OCI-LY7 (cell line): ENCODE measurements at regions not wholly inside any gene's neighbourhood (a gene's known extent, or its start where the extent isn't known, plus 50 kb on each side); places are given as distances from the start of the nearest gene placed in this dataset.
"Not testable (repeated sequence)": the region's sequence is repeated elsewhere in the genome, so short reads cannot be mapped to it uniquely, and the experiment has no call there.

Experiments
- BruUV-seq: library from RNA; stranded (reverse); fragments of 400-500 nt; replicated peaks from 2 replicates; lab custom pipeline; 2021; lab: Mats Ljungman, UMichigan
- CTCF ChIA-PET: fragments of 300-600 bp; sonication (Branson Sonifier 250); formaldehyde crosslinking; loops from one replicate; lab custom pipeline; 2022; ENCODE audit warnings: antibody characterized with exemption; ENCODE audit not compliant: unreplicated experiment; lab: Charles Lee
- POLR2A ChIA-PET: fragments of 300-600 bp; sonication (Branson Sonifier 250); formaldehyde crosslinking; loops from one replicate; lab custom pipeline; 2022; ENCODE audit warnings: antibody characterized with exemption; lab: Charles Lee
- DNase-seq: peaks from one replicate; pipeline ENCODE4 v3.0.0-alpha.2; 2015; ENCODE audit warnings: low spot score
- H2AFZ ChIP-seq: fragments of 200-600 bp; sonication (generic), shearing (Covaris generic); 2 replicates; pipeline ENCODE4 v1.6.1; 2014; ENCODE audit warnings: mild to moderate bottlenecking, antibody characterized with exemption, low read length, moderate library complexity
- H3K27ac ChIP-seq: fragments of 200-600 bp; sonication (generic); 2 replicates; pipeline ENCODE4 v1.5.1; 2014; ENCODE audit warnings: mixed run types, low read depth, mild to moderate bottlenecking, moderate library complexity, low read length, inconsistent platforms; ENCODE audit not compliant: poor library complexity, severe bottlenecking
- H3K36me3 ChIP-seq: fragments of 200-600 bp; sonication (generic); 2 replicates; pipeline ENCODE4 v1.6.1; 2014; ENCODE audit warnings: mild to moderate bottlenecking, antibody characterized with exemption, low read length, moderate library complexity, mixed read lengths; ENCODE audit not compliant: insufficient read depth
- H3K4me1 ChIP-seq: fragments of 200-600 bp; sonication (generic); 2 replicates; pipeline ENCODE4 v1.5.1; 2014; ENCODE audit warnings: mild to moderate bottlenecking, low read length; ENCODE audit not compliant: insufficient read depth, poor library complexity, severe bottlenecking
- H3K4me2 ChIP-seq: fragments of 200-600 bp; sonication (generic); 2 replicates; pipeline ENCODE4 v1.6.1; 2014; ENCODE audit warnings: mild to moderate bottlenecking, low read length
- H3K4me3 ChIP-seq: fragments of 200-600 bp; sonication (generic); 2 replicates; pipeline ENCODE4 v1.5.1; 2014; ENCODE audit warnings: mild to moderate bottlenecking, low read depth, low read length; ENCODE audit not compliant: poor library complexity, severe bottlenecking
- H3K79me2 ChIP-seq: fragments of 200-600 bp; sonication (generic); 2 replicates; pipeline ENCODE4 v1.6.1; 2016; ENCODE audit warnings: low read depth, mild to moderate bottlenecking, low read length, moderate library complexity, mixed read lengths; ENCODE audit not compliant: insufficient read depth
- H3K9me2 ChIP-seq: fragments of 200-600 bp; sonication (generic); 2 replicates; pipeline ENCODE4 v1.6.1; 2016; ENCODE audit warnings: mild to moderate bottlenecking, low read length, mixed read lengths; ENCODE audit not compliant: insufficient read depth
- H3K9me3 ChIP-seq: fragments of 200-600 bp; sonication (generic); 2 replicates; pipeline ENCODE4 v1.6.1; 2014; ENCODE audit warnings: mild to moderate bottlenecking, mixed run types, low read length, mixed read lengths
- H4K20me1 ChIP-seq: fragments of 200-600 bp; sonication (generic); 2 replicates; pipeline ENCODE4 v1.6.1; 2014; ENCODE audit warnings: mild to moderate bottlenecking, antibody characterized with exemption, low read length, moderate library complexity, mixed read lengths; ENCODE audit not compliant: insufficient read depth
- EZH2phosphoT487 ChIP-seq: fragments of 200-600 bp; sonication (generic); IDR thresholded peaks from 2 replicates; pipeline ENCODE4 v1.6.1; 2018; ENCODE audit warnings: low read depth, borderline replicate concordance, mild to moderate bottlenecking, mixed run types, antibody characterized with exemption, low read length, moderate library complexity, mixed read lengths
- intact Hi-C: fragments of 100-400 bp; cut with micrococcal nuclease; formaldehyde crosslinking; loops from one replicate; pipeline ENCODE4 v1.10.0; 2022; ENCODE audit not compliant: unreplicated experiment
- TF ChIP-seq, protein P1 (sequence below): fragments of 200-600 bp; sonication (generic); conservative IDR thresholded peaks from 2 replicates; pipeline ENCODE4 v1.5.1; 2014; ENCODE audit warnings: mild to moderate bottlenecking, antibody characterized with exemption, low read length, moderate library complexity, mixed read lengths

DNA sequence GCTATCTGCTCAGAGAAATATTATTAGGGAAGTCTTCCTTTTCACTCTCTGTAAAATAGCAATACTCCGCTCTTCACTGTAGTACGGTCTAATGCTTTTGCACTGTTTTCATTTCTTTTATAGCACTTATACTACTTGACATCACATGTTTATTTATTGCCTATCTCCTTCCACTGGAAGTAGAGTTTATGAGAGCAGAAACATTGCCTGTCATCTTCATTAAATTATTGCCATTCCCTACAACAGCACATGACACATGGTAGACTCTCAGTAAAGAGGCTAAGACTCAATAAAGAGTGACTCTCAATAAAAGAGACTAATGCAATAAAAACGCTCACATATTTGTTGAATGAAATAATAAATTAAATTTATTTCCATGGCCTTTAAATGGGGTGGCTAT lies 241.3 kb upstream of the MAGEC2 start:
- no peak for DNase-seq
- Histone ChIP-seq H3K4me3 (no peak overlapping the region), H3K4me1 (no peaks in the 10 kb centered on the region), H3K36me3 (no peaks in the 10 kb centered on the region), H2AFZ (no peak overlapping the region), H3K79me2 (no peaks in the 10 kb centered on the region), H4K20me1 (no peaks in the 10 kb centered on the region), H3K27ac (no peak overlapping the region), H3K9me2 (no peaks in the 10 kb centered on the region), H3K4me2 (no peak overlapping the region), H3K9me3 (no peaks in the 10 kb centered on the region)
- ChIA-PET POLR2A (no interaction called here), CTCF (no interaction called here)
- TF ChIP-seq EZH2phosphoT487, result no peak
- TF ChIP-seq, protein P1, sequence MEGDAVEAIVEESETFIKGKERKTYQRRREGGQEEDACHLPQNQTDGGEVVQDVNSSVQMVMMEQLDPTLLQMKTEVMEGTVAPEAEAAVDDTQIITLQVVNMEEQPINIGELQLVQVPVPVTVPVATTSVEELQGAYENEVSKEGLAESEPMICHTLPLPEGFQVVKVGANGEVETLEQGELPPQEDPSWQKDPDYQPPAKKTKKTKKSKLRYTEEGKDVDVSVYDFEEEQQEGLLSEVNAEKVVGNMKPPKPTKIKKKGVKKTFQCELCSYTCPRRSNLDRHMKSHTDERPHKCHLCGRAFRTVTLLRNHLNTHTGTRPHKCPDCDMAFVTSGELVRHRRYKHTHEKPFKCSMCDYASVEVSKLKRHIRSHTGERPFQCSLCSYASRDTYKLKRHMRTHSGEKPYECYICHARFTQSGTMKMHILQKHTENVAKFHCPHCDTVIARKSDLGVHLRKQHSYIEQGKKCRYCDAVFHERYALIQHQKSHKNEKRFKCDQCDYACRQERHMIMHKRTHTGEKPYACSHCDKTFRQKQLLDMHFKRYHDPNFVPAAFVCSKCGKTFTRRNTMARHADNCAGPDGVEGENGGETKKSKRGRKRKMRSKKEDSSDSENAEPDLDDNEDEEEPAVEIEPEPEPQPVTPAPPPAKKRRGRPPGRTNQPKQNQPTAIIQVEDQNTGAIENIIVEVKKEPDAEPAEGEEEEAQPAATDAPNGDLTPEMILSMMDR, result no peak
- no TSS peak for BruUV-seq
- intact Hi-C loops, result no loop called here

DNA sequence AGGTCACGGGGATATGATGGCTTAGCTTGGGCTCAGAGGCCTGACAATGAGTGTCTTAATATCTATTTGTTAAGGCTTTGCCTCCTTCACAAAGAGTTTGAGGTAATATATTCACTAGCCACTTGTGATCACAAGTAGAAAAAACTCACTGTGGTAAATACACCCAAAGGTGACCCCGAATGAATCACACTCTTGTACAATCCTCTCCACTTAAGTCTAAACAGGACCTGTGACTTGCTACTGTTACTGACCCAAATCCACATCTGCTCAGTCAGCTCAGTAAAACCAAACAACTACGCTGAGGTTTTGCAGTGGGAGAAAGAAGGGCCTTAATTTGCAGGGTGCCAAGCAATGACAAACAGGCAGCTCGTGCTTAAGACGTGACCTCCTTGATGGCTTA lies 223.8 kb upstream of the MAGEC2 start:
- Histone ChIP-seq H3K79me2 (no peaks in the 10 kb centered on the region), H3K4me1 (no peaks in the 10 kb centered on the region), H3K9me3 (no peaks in the 10 kb centered on the region), H3K9me2 (no peaks in the 10 kb centered on the region), H3K4me3 (no peak overlapping the region), H3K4me2 (no peak overlapping the region), H3K36me3 (no peaks in the 10 kb centered on the region), H2AFZ (no peak overlapping the region), H3K27ac (no peak overlapping the region), H4K20me1 (no peaks in the 10 kb centered on the region)
- BruUV-seq, result no TSS peak
- CTCF ChIA-PET, result no interaction called here
- POLR2A ChIA-PET, result no interaction called here
- intact Hi-C loops, result no loop called here
- no peak for TF ChIP-seq EZH2phosphoT487
- TF ChIP-seq, protein P1, result no peak
- no peak for DNase-seq

DNA sequence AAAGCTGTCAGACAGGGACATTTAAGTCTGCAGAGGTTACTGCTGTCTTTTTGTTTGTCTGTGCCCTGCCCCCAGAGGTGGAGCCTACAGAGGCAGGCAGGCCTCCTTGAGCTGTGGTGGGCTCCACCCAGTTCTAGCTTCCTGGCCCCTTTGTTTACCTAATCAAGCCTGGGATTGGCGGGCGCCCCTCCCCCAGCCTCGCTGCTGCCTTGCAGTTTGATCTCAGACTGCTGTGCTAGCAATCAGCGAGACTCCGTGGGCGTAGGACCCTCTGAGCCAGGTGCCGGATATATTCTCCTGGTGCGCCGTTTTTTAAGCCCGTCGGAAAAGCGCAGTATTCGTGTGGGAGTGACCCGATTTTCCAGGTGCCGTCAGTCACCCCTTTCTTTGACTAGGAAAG lies 185.9 kb upstream of the MAGEC2 start:
- H3K4me2 ChIP-seq, H3K27ac ChIP-seq, H3K36me3 ChIP-seq, intact Hi-C loops, DNase-seq, H3K9me2 ChIP-seq, BruUV-seq, POLR2A ChIA-PET, H3K9me3 ChIP-seq, H3K4me1 ChIP-seq, H4K20me1 ChIP-seq, CTCF ChIA-PET, H2AFZ ChIP-seq, H3K4me3 ChIP-seq, H3K79me2 ChIP-seq: not testable (repeated sequence)
